IPS DF 6.9 (cell line): ENCODE measurements at regions not wholly inside any gene's neighbourhood (a gene's known extent, or its start where the extent isn't known, plus 50 kb on each side); places are given as distances from the start of the nearest gene placed in this dataset.
"Not testable (repeated sequence)": the region's sequence is repeated elsewhere in the genome, so short reads cannot be mapped to it uniquely, and the experiment has no call there.

Source experiments
- DNase-seq: peaks from one replicate; pipeline ENCODE4 v3.0.0-alpha.2; 2013; ENCODE audit warnings: low read depth, low spot score
- H3K27ac ChIP-seq: one replicate; pipeline ENCODE4 v1.5.1; 2013; ENCODE audit warnings: low read length, control low read depth
- H3K27me3 ChIP-seq: 2 replicates; pipeline ENCODE4 v1.6.1; 2013; ENCODE audit warnings: mild to moderate bottlenecking, low read length; ENCODE audit not compliant: control insufficient read depth, insufficient read depth
- H3K36me3 ChIP-seq: 2 replicates; pipeline ENCODE4 v1.6.1; 2013; ENCODE audit warnings: low read length; ENCODE audit not compliant: control insufficient read depth, insufficient read depth
- H3K4me1 ChIP-seq: 2 replicates; pipeline ENCODE4 v1.6.1; 2013; ENCODE audit warnings: low read length; ENCODE audit not compliant: control insufficient read depth, insufficient read depth
- H3K4me3 ChIP-seq: 2 replicates; pipeline ENCODE4 v1.5.1; 2013; ENCODE audit warnings: mild to moderate bottlenecking, low read length
- H3K9me3 ChIP-seq: 2 replicates; pipeline ENCODE4 v1.6.1; 2013; ENCODE audit warnings: low read length, inconsistent platforms; ENCODE audit not compliant: control insufficient read depth, insufficient read depth
- WGBS: extraction: QIAGEN DNeasy Blood & Tissue Kit; methylation state at CpG from one replicate; pipeline ENCODE4 v1.1.7; 2013; ENCODE audit warnings: mixed read lengths, missing lambda C conversion rate; ENCODE audit not compliant: insufficient read length, insufficient coverage; 5-methylcytosine and 5-hydroxymethylcytosine counted together

GRCh38 chr12:128026696-128027574, 240.0 kb upstream of the TMEM132C start:
- no peak for DNase-seq
- Histone ChIP-seq H3K27ac (no peak overlapping the region), H3K9me3 (peaks cover 20% of the 10 kb centered on the region), H3K4me3 (no peak overlapping the region), H3K27me3 (no peaks in the 10 kb centered on the region; the same call in 1 of the 2 replicates), H3K4me1 (no peaks in the 10 kb centered on the region), H3K36me3 (no peaks in the 10 kb centered on the region)
- whole genome bisulfite sequencing = no CpG with 5 or more reads among the region's 6 CpGs

GRCh38 chr12:128033473-128033872, 233.5 kb upstream of the TMEM132C start:
- H3K36me3 ChIP-seq = no peaks in the 10 kb centered on the region
- WGBS = no CpG with 5 or more reads among the region's 2 CpGs
- peaks cover 25% of the 10 kb centered on the region for H3K9me3 ChIP-seq
- DNase-seq = no peak
- no peaks in the 10 kb centered on the region; the same call in 1 of the 2 replicates for H3K27me3 ChIP-seq
- no peak overlapping the region for H3K4me3 ChIP-seq
- H3K4me1 ChIP-seq = no peaks in the 10 kb centered on the region
- no peak overlapping the region for H3K27ac ChIP-seq

GRCh38 chr12:128040971-128041370, 226.0 kb upstream of the TMEM132C start:
- no peak overlapping the region for H3K27ac ChIP-seq
- H3K4me3 ChIP-seq = no peak overlapping the region
- no peaks in the 10 kb centered on the region for H3K4me1 ChIP-seq
- WGBS = no CpG with 5 or more reads among the region's 4 CpGs
- no peaks in the 10 kb centered on the region for H3K27me3 ChIP-seq
- no peaks in the 10 kb centered on the region for H3K36me3 ChIP-seq
- DNase-seq = no peak
- H3K9me3 ChIP-seq = peaks cover 17% of the 10 kb centered on the region

DNA sequence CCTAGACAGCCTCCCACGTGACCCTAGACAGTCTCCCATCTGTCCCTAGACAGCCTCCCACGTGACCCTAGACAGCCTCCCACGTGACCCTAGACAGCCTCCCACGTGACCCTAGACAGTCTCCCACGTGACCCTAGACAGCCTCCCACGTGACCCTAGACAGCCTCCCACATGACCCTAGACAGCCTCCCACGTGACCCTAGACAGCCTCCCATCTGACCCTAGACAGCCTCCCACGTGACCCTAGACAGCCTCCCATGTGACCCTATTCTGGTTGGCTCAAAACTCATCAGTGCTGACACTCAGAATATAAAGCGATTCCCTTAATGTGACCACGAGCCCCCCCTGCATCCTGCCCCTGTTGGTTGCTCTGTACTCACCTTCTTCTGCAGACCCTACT, 224.7 kb upstream of the TMEM132C start:
- H3K4me1 ChIP-seq, H3K4me3 ChIP-seq, H3K27ac ChIP-seq, H3K36me3 ChIP-seq, DNase-seq, H3K27me3 ChIP-seq: not testable (repeated sequence)
- WGBS = no CpG with 5 or more reads among the region's 10 CpGs
- H3K9me3 ChIP-seq = peaks cover 13% of the 10 kb centered on the region

DNA sequence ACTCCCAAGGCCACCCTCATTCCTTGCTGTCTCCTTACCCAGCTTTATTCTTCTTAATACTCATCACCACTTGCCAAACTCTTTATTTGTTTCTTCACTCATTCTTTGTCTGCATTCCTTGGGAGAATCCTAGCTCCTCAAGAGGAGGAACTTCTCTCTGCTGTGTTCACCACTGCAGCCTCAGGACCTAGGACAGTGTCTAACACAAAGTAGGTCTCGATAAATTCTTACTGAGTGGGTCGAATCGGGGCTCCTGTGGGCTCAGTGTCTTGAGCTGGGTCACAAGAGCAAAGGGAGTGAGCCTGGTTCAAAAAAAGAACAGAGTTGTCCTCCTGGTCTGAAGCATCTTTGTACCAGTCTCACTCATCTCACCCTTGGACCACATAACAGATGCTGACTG, 224.1 kb upstream of the TMEM132C start:
- no peak overlapping the region for H3K27ac ChIP-seq
- peaks cover 18% of the 10 kb centered on the region for H3K9me3 ChIP-seq
- no peaks in the 10 kb centered on the region for H3K36me3 ChIP-seq
- no peaks in the 10 kb centered on the region for H3K4me1 ChIP-seq
- no CpG with 5 or more reads among the region's 3 CpGs for WGBS
- no peaks in the 10 kb centered on the region for H3K27me3 ChIP-seq
- DNase-seq = no peak
- H3K4me3 ChIP-seq = no peak overlapping the region

GRCh38 chr12:128043317-128043716, 223.7 kb upstream of the TMEM132C start:
- Histone ChIP-seq H3K27ac (no peak overlapping the region), H3K4me3 (no peak overlapping the region)
- WGBS = no CpG with 5 or more reads among the region's 7 CpGs

GRCh38 chr12:128047266-128048060, 219.5 kb upstream of the TMEM132C start:
- Histone ChIP-seq H3K4me1 (no peaks in the 10 kb centered on the region), H3K27me3 (no peaks in the 10 kb centered on the region), H3K9me3 (peaks cover 22% of the 10 kb centered on the region), H3K36me3 (no peaks in the 10 kb centered on the region), H3K27ac (no peak overlapping the region), H3K4me3 (no peak overlapping the region)
- no CpG with 5 or more reads among the region's 3 CpGs for WGBS
- DNase-seq = no peak

More at GRCh38 chr12:128043317-128043716, 223.7 kb upstream of the TMEM132C start:
- Histone ChIP-seq H3K4me1 (no peaks in the 10 kb centered on the region), H3K27me3 (no peaks in the 10 kb centered on the region), H3K36me3 (no peaks in the 10 kb centered on the region), H3K9me3 (peaks cover 20% of the 10 kb centered on the region)
- no peak for DNase-seq

GRCh38 chr12:128052331-128052730, 214.6 kb upstream of the TMEM132C start:
- Histone ChIP-seq H3K4me3 (no peak overlapping the region), H3K4me1 (no peaks in the 10 kb centered on the region), H3K36me3 (no peaks in the 10 kb centered on the region), H3K27ac (no peak overlapping the region), H3K27me3 (no peaks in the 10 kb centered on the region), H3K9me3 (peaks cover 37% of the 10 kb centered on the region)
- WGBS = no CpG with 5 or more reads among the region's 8 CpGs
- DNase-seq = no peak

- no peaks in the 10 kb centered on the region for H3K27me3 ChIP-seq
- no peak overlapping the region for H3K27ac ChIP-seq
- H3K4me3 ChIP-seq = no peak overlapping the region
- no peaks in the 10 kb centered on the region for H3K36me3 ChIP-seq
- H3K4me1 ChIP-seq = no peaks in the 10 kb centered on the region
- WGBS = no CpG with 5 or more reads among the region's 5 CpGs
- DNase-seq = no peak
- H3K9me3 ChIP-seq = peaks cover 38% of the 10 kb centered on the region
These were observed 214.2 kb upstream of the TMEM132C start for GRCh38 chr12:128052777-128053176.

GRCh38 chr12:128055567-128055966, 211.4 kb upstream of the TMEM132C start:
- no peak overlapping the region for H3K4me3 ChIP-seq
- no peaks in the 10 kb centered on the region for H3K4me1 ChIP-seq
- DNase-seq = no peak
- no peak overlapping the region for H3K27ac ChIP-seq
- H3K9me3 ChIP-seq = peaks cover 29% of the 10 kb centered on the region
- no CpG with 5 or more reads among the region's 6 CpGs for WGBS
- no peaks in the 10 kb centered on the region for H3K27me3 ChIP-seq
- no peaks in the 10 kb centered on the region for H3K36me3 ChIP-seq
